GM19455 (cell line): ENCODE measurements at regions not wholly inside any gene's neighbourhood (a gene's known extent, or its start where the extent isn't known, plus 50 kb on each side); places are given as distances from the start of the nearest gene placed in this dataset.

Source experiments
- ATAC-seq: cut with Tn5 transposase; IDR thresholded peaks from one replicate; pipeline ENCODE4 v1.9.1; 2021; ENCODE audit not compliant: unreplicated experiment

DNA sequence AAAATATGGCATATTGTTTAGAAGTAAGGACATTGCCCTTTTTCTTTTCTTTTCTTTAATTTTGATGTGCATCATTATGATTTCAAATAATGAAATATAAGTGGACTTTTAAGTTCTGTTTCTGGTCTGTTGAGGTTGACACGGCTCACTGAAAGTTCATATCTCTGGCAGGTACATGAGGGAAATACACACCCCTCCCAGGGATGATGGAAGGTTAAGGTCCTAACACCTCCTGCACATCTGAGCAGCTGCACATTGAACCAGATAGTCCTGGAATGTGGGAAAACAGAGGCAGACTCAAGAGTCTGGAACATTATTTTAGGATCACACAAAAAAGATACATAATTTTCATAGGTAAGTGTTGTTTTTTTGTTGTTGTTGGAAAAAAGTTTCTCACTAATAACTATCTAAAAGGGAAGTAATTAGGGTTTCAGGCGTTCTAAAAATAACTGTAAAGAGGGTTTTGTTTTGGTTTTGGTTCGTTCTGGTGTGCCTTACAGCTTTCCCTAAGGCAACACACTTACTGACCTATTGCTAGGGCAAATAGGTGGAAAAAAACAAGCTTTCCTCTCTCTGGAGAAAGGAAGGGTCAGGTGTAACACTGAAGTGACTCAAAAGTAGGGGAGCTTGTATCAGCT, 201.2 kb upstream of the PRKCQ start:
- ATAC-seq = peak; percentile 59

DNA sequence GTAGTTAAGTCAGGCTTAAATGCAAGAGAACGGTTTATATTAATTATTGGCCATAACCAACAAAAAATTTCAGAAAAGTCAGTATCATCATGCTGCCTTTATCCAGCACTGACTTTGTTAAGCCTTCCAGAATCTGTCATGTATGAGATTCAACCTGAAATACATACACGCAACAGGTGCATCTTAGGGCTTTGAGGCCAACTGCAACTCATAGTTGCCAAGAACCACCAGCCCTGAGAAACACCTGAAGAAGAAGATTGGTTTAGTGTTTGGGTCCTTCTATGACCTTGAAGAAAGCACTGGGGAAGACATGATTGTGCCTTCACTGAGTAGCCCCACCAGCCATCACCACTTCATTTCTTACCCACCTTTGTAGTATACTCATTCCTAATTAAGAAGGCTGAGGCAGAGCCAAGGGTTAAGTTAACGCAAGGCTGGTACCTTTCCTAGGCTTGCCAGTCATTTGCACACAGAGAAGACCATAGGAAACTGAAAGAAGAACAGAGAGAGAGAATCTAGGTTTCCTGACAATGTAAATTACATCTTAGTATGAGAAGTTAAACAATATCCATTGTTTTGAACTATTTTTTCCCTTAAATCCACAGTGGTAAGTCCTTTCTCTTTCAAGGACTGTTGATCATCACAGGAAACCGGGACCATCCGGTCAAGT, 200.1 kb upstream of the PRKCQ start:
- ATAC-seq = peak; percentile 49

DNA sequence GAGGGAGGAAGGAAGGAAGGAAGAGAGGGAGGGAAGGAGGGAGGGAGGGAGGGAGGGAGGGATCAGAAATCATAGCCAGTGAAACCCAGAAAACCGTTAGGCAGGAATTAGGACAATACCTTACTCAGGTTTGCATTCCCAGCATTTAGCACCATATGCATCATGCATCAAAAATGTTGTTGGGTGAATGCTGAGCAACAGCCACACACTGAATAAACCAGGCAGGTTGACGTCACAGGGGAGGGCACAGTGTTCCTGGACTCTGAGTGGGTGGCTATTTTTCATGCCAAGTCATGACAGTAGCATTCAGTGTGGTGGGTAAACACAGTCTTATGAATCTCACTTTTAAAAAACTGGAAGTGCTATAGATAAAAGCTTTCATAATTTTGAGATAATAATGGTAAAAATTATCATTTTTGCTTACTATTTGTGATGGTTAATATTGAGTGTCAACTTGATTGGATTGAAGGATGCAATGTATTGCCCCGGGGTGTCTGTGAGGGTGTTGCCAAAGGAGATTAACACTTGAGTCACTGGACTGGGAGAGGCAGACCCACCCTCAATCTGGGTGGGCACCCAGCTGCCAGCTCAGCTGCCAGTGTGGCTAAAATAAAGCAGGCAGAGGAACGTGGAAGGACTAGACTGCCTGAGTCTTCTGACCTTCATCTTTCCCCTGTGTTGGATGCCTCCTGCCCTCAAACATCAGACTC, 199.1 kb upstream of the PRKCQ start:
- ATAC-seq = no peak

DNA sequence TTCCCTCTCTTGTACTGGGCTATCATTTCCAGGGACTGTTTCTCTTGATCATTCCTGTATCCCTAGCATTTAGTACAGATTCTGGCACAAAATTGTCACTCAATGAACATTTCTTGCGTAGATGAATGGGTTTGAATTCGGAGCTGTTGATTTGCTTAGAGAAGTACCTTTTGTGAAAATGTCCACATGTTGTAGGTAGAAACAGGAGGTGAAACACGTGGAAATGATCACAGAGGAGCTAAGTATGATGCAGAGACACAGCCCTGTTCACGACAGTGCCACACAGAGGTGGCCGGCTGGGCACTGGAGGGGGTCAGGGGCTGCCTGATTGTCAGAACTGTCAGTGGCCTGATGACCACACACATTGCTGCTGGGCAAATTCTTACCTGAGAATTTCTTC, 196.1 kb upstream of the PRKCQ start:
- ATAC-seq = no peak

DNA sequence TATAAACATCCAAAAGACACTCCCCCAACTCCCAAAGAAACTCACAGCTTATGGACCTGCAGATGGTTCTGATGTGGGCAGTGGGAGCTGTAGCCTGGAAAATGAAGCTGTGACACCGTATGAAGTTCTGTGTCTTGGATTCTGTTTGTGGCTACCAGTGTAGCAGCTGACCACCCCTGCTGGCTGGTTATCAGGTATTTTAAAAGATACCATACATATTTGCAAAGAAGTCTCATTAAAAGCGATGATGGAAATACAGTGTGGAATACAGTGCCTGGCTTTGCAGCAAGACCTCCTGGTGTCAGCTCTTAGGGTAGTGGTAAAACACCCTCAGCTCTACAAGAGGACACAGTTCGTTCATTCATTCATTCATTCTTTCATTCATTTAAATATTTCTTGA, 194.3 kb upstream of the PRKCQ start:
- ATAC-seq = no peak

DNA sequence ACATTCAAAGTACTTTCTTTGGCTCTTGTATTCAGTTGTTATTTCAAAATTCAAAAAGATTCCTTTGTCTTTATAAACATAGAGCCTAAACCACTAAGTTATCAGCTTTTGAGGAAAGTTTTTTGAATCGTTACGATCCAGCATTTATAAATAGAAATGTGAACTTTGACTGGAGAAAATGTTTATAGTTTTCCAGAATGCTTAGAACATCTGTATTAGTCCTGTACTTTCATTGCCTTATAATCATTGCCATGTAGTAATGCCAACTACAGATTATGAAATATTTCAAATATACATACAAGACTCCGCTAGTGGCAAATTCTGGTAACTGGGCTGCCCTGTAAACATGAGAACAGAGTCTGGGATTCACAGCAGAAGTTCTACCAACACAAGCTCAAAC, 191.3 kb upstream of the PRKCQ start:
- no peak for ATAC-seq

DNA sequence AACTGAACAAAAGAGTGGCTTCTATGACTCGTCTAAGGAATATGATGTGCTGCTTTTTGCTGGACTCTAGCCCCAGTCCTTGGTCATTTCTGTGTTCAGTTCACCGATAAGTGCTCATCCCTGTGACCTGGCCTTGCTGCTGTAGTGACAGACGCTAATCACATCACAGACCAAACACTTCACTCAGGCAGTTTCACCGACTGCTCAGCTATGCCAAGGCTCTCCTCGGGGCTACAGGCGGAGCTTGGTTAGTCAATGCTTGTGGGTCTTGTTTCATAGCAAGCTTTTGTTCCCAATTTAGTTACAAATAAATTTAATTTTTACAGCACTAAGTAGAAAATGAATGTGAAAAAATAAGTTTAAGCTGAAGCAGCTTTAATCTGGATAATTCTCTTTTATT, 190.8 kb upstream of the PRKCQ start:
- no peak for ATAC-seq

DNA sequence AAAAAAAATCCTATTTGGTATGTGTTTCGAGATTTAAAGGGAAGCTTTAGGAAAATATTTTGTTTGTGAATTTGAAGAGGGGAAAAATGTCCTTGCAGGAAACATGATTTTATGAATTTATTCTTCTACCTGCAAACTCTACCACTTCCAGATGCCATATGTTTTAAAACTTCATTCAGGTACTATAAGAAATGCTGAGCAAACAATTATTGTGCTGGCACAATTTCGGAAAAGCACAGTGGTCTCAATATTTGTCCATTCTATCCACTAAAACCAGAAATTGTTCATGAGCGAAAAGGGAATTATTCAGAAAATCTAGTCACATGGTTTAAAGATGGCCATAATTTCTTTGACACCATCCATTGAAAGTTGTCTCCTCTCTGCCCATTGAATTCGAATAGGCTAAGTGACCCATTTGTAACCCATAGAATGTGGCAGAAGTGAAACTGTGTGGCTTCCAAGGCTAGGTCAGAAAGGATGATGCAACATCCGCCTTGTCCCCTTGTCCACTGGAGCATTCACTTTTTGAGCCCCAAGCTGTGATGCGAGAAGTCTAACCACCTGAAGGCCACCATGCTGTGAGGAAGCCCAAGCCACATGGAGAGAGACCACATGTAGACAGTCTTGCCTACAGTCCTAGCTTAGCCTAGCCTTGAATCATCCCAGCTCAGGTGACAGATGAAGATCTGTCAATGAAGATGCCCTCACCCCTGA, 189.8 kb upstream of the PRKCQ start:
- ATAC-seq = no peak

DNA sequence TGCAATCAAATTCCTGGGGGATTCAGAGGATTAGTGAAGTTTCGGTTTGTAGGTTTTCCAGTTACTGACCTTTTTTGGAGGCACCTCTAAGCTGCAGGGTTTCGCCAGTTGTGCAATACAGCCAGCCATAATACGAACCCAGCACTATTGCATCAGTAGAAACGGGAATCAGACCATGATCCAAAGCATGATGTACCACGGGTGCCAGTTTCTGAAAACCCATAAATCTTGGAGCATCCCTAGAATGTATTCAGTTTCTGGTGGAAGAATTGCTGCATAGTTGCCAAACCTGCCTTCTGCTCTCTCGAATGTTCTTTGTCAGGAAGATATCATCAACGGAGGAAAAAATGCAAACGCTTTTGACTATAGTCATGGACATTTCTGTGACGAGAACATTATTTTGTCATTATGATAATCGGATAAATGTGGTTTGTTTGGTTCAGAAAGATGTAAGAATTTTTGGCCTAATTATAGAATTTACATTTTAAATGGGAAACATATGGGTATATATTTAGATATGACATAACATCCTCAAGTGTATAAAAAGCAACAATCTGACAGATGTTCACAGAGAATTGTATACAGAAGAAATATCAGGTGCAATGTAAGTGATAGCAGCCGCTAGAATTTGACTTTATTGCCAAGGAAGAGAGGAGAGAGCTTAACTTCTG, 186.2 kb upstream of the PRKCQ start:
- ATAC-seq = no peak

DNA sequence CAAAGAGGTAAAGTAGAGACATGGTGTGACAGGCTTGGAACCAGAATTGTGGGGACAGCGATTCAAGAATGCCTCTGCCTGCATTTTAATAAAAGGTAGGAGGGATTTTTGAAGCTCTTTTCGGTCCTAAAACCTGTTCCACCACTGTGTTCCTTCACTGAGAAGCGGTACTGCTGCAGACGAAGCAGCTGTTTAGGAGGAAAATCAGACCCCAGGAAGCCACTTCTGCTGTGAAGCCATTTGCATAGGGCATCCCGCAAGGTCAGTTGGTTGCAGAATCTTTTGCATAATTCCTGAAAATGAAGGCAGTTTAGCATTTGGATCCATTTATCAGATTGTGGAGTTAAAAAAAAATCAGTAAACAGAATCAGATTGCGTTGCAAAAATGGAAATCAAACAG, 183.3 kb upstream of the PRKCQ start:
- ATAC-seq = no peak

DNA sequence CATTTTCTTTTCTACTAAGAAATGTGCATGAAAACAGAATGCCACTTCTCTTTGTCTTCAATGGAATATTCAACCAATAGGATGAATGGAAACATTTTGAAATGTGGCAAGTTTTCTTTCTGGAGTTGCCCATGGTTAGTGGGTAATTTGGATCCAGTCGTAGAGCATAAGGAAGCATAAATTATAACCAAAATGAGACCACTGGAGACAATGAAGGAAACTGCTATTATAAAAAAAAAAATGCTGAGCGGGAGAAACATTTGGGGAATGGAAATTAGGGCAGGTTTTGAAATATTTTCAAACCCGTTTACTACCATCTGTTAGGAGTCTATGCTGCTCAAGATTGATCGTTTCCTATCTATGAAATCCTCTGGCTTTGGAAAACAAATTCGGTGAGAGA, 182.9 kb upstream of the PRKCQ start:
- ATAC-seq = no peak

DNA sequence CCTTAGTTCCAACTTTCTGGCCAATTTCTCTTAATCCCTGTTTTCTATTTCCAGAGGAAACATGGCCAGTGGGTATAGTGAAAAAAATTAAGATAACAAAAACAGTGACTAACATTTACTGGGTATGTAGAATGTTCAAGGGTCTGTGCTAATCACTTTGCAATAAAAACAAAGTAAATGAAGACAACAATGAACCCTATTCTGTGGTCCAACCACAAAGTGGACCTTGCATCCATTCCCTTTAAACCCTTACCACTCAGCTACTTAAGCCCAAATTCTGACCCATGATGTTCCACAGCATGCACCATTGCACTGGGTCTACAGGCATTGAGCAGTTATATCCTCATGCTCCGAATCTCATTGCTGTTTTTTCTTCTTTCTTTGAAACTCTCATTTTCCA, 179.9 kb upstream of the PRKCQ start:
- no peak for ATAC-seq

DNA sequence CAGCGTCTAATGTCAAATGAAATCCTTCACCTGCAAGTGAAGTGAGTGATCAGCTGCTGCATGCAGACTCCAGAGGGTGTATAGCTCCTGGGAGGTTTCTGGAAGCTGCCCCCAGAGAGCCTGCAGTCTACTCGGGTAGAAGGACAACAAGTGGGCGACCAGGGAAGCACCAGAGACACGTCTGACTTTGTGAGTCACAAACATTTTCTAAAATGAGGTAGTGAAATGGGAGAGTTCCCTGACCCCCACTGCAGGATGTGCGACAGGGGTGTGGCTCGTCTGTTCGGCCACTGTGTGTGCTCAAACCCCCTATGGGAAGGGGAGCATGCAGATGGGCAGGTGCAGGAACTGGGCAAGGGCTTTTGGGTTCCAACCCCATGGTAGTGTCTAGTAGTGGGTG, 177.1 kb upstream of the PRKCQ start:
- ATAC-seq = no peak

DNA sequence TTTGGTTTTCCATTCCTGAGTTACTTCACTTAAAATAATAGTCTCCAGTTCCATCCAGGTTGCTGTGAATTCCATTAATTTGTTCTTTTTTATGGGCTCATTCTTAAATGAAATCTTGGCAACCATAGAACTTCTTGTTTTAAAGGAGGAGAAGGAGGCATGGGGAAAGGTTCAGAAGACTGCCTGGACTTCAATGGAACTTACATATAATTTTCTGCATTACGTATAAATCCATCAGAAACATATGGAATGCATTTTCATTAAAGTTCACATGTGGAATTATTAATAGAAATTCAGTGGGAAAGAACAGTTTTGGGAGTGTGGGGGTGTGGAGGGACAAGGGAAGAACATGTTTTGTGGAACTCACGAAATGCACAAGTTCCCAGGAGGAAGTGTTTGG, 176.6 kb upstream of the PRKCQ start:
- ATAC-seq = no peak

DNA sequence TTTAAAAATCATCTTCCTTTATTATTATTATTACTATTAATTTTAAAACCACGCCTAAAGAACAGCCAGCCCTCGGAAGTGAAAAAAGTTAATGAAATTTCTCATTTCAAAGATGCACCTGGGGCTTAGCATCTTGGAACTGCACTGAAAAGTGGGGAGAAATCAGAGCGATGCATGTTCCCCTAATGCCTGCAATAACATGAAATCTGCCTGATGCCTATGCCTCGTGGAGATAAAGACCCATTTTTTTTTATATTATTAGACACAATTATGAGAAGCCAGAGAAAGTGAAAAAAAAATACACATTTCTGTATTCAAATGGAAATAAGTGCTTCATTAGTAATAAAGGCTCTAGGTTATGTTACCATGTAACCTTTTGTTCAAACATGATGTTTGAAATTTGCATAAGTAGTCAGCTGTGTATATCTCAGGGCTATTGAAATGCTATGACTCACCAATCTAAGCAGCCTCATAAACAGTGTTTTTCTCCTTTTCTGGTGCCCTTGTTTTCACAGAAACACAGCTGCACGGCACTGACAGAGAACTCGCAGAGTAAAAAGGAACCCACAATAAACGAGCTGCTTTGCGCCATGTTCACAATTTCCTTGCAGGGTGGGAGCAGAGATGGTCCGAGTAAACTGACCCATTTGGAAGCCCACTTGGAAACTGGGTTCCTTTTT, 175.8 kb upstream of the PRKCQ start:
- ATAC-seq = peak; percentile 59

DNA sequence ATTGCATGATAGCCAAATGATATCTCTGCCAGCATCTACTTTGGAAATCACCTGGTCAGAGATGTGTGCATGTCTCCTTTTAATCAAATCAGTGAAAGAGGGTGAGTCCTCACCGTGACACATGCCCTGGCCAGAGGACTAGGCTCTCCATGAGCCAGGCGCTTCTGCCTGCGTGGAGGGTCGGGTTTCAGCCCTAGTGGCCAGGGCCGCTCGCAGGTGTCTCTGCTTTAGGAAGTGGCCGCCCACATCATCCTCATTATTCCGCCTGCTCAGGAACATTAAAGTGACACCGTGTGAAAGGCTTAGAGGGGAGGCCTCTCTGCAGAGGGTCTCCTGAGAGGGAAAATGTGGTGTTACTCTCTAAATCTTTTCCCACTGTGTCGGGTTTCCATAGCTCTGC, 173.6 kb upstream of the PRKCQ start:
- ATAC-seq = no peak

DNA sequence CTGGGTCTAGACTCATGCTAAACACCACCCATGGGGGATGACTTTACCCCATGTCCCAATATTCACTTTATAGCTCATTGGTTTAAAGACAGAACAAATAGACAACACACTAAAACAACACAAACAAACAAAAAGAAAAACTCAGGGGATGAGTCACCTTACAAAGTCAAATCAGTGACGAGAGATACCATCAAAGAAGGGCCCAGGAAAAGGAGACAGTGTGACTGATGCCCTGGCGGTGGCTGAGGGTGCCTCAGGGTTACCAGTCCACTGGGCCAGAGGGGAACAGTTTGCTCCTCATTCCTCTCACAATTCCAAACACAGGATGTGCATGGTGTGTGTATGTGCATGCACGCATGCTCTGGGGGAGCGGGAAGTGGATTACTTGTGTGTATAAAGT, 171.3 kb upstream of the PRKCQ start:
- ATAC-seq = no peak

DNA sequence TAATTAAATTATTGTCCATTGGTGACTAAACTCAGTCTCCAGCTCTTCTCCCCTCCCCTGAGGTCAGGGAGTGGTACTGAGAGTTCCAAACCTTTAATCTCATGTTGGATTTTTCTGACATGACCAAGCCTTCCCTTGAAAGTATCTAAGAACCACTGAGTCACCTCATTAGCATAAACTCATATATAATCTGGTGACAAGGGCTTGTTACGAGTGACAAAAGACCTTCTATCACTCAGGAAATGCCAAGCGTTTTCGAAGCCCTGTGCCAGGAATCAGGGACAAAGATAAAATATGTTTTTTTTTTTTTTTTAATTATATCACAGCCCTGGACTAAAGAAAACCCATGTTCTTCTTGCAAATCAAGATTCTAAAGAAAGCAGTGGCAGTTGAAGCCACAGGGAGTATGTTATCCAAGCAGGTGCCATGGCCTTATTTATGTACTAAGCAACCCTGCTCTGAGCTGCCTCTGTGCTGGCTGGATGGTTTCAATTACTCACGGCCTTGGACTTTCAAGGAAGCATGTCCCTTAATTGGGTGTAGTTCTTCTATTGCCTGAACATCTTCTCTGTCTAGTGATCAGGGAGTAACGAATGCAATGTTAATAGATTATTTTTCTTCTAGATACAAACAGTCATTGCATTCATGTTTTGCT, 169.0 kb upstream of the PRKCQ start:
- ATAC-seq = no peak

DNA sequence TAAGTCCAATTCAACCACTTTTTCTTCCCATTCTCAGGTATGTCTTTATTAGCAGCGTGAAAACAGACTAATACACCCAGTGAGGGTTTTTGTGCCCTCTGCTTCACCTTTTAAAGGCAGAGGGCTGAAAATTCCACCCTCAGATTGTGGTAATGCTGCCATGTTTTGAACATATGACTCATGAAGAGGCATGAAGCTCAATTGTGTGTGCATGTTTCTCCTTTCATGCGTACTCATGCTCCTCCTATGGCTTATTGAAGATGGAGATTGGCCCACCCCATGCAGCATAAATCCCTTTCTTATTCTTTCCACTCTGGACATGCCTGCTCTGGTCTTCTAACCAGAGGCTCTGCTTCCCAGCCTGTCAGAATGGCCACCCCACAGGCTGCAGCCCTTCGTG, 168.0 kb upstream of the PRKCQ start:
- no peak for ATAC-seq

DNA sequence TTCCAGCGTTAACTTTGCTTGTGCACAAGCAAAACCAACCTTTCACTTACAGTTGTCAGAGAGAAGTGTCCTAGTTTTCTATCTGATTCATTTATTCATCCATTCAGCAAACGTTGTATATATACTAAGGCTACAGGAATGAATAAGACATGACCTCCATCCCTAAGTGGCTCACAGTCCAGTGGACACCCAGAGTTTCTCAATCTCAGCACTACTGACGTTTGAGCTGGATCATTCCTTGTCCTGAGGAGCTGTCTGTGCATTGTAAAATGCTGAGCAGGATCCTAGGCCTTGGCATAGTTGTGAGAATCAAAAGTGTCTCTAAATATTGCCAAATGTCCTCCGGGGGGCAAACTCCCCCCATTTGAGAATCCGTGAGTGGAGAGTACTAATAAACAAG, 166.7 kb upstream of the PRKCQ start:
- ATAC-seq = no peak
